ENCODE measurements at regions not wholly inside any gene's neighbourhood (a gene's known extent, or its start where the extent isn't known, plus 50 kb on each side); places are given as distances from the start of the nearest gene placed in this dataset.

- TF ChIP-seq, protein P1, sequence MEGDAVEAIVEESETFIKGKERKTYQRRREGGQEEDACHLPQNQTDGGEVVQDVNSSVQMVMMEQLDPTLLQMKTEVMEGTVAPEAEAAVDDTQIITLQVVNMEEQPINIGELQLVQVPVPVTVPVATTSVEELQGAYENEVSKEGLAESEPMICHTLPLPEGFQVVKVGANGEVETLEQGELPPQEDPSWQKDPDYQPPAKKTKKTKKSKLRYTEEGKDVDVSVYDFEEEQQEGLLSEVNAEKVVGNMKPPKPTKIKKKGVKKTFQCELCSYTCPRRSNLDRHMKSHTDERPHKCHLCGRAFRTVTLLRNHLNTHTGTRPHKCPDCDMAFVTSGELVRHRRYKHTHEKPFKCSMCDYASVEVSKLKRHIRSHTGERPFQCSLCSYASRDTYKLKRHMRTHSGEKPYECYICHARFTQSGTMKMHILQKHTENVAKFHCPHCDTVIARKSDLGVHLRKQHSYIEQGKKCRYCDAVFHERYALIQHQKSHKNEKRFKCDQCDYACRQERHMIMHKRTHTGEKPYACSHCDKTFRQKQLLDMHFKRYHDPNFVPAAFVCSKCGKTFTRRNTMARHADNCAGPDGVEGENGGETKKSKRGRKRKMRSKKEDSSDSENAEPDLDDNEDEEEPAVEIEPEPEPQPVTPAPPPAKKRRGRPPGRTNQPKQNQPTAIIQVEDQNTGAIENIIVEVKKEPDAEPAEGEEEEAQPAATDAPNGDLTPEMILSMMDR (IDR thresholded peaks at IDR 0.05): no peak
- no peak for TF ChIP-seq EP300 (IDR thresholded peaks at IDR 0.05)
- no peak for TF ChIP-seq POLR2A (IDR thresholded peaks at IDR 0.05)
- TF ChIP-seq POLR2AphosphoS5 (IDR thresholded peaks at IDR 0.05): no peak
Measured at GRCh38 chr11:134519390-134519750, 107.3 kb upstream of the B3GAT1 start.
